Mononuclear cell (primary cell): ENCODE measurements at regions not wholly inside any gene's neighbourhood (a gene's known extent, or its start where the extent isn't known, plus 50 kb on each side); places are given as distances from the start of the nearest gene placed in this dataset.
"Not testable (repeated sequence)": the region's sequence is repeated elsewhere in the genome, so short reads cannot be mapped to it uniquely, and the experiment has no call there.

ENCODE experiments used
- H3K27me3 ChIP-seq: 2 replicates; pipeline ENCODE4 v1.6.0; 2011; ENCODE audit warnings: low read length, control low read depth; ENCODE audit not compliant: insufficient read depth
- H3K4me1 ChIP-seq: 2 replicates; pipeline ENCODE4 v1.5.1; 2011; ENCODE audit warnings: mild to moderate bottlenecking, low read length, control low read depth; ENCODE audit not compliant: insufficient read depth
- H3K4me3 ChIP-seq: 2 replicates; pipeline ENCODE4 v1.5.1; 2011; ENCODE audit warnings: mild to moderate bottlenecking, low read length, moderate library complexity
- H3K9me3 ChIP-seq: 2 replicates; pipeline ENCODE4 v1.5.1; 2011; ENCODE audit warnings: low read depth, mild to moderate bottlenecking, control low read depth, low read length

- not testable (repeated sequence) for H3K27me3 ChIP-seq, H3K9me3 ChIP-seq, H3K4me3 ChIP-seq, H3K4me1 ChIP-seq
Measured at GRCh38 chr21:23806966-23807548, 1800.2 kb downstream of the MRPL39 start.

DNA sequence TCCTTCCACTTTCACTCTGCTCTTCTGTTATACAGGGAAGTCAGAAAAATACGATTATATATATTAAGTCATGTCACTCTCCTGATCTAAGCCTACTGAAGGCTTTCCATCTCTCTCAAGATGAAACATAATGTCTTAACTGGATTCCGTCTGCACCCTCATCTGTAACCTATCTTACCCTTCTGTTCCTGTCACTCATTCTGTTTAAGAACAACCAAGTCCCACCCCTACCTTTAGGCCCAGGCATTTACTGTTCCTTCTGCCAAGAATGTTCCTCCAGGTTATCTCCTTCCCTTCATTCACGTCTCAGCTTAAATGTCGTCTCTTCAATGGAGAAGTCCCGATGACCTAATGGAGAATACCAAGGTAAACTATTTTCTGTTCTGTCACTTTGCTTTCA lies 1802.4 kb downstream of the MRPL39 start:
- no peak overlapping the region for H3K4me3 ChIP-seq
- H3K4me1 ChIP-seq, result no peaks in the 10 kb centered on the region
- no peaks in the 10 kb centered on the region for H3K9me3 ChIP-seq
- no peaks in the 10 kb centered on the region for H3K27me3 ChIP-seq

DNA sequence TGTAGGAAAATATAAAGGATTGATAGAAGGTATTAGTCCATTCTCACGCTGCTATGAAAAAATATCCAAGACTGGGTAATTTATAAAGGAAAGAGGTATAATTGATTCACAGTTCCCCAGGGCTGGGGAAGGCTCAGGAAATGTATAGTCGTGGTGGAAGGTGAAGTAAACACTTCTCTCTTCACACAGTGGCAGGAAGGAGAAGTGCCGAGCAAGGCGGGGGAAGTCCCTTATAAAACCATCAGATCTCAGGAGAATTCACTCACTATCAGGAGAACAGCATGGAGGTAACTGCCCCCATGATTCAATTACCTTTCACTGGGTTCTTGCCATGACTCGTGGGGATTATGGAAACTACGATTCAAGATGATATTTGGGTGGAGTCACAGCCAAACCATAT lies 1806.0 kb downstream of the MRPL39 start:
- Histone ChIP-seq H3K27me3 (no peaks in the 10 kb centered on the region), H3K4me3 (no peak overlapping the region), H3K9me3 (no peaks in the 10 kb centered on the region), H3K4me1 (no peaks in the 10 kb centered on the region)

DNA sequence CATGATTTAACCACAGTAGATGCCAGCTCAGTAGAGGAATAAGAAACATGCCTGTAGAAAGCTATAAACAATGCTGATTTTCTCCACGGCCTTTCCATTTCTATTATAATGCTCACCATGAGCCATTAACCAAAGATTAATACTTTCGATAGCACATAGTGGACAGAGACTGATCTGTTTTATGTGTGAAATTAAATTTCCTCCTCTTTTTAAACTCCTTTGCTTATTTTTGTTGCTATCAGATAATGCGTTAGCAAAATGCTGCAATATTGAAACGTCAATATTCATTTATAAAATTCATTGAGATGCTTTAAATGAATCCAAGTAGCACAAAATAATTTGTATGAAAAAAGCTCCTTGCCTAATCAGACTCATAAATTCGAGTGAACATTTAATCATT lies 1807.9 kb downstream of the MRPL39 start:
- Histone ChIP-seq H3K4me1 (no peaks in the 10 kb centered on the region), H3K27me3 (no peaks in the 10 kb centered on the region), H3K9me3 (no peaks in the 10 kb centered on the region), H3K4me3 (no peak overlapping the region)

DNA sequence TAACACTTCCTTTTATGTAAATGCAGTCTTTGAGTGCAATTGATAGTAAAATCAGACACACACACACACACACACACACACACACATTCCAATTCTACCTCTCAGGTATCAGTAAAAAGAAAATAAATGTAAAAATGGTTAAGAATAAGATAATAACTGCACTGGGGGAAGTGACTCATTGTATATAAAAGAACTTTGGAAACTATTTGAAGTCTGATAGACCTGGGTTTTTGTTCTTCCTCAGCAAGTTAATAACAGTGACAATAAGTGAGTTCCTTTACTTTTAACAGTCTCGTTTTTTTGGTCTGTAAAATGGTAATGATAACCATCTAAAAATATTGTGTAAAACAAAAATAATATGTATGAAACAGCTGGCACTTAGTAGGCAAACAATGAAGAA lies 1815.0 kb downstream of the MRPL39 start:
- Histone ChIP-seq H3K4me3 (no peak overlapping the region), H3K4me1 (no peaks in the 10 kb centered on the region), H3K27me3 (no peaks in the 10 kb centered on the region), H3K9me3 (no peaks in the 10 kb centered on the region)

GRCh38 chr21:23789864-23790263 lies 1817.4 kb downstream of the MRPL39 start:
- Histone ChIP-seq H3K4me1 (no peaks in the 10 kb centered on the region), H3K4me3 (no peak overlapping the region), H3K9me3 (no peaks in the 10 kb centered on the region), H3K27me3 (no peaks in the 10 kb centered on the region)

DNA sequence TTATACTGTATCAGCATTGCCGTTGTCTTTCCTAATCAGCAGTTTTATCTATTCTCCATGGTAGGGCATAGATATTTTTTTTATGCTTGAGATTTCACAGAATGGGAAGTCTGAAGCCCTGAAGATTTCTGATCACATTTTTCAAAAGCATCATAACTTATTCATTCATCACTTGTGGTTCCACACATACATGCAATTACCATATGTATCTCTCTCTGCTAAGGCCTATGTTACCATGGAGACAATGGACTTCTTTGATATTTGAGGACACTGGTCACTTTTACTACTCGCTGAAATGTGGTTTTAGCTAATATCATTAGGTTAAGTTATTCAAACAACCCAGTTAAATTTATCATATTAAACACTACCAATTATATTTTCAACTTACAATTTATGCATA lies 1827.0 kb downstream of the MRPL39 start:
- Histone ChIP-seq H3K4me1 (no peaks in the 10 kb centered on the region), H3K9me3 (no peaks in the 10 kb centered on the region), H3K4me3 (no peak overlapping the region), H3K27me3 (no peaks in the 10 kb centered on the region)

- no peak overlapping the region for H3K4me3 ChIP-seq
- H3K27me3 ChIP-seq, result no peaks in the 10 kb centered on the region
- H3K4me1 ChIP-seq, result no peaks in the 10 kb centered on the region
- H3K9me3 ChIP-seq, result no peaks in the 10 kb centered on the region
Measured at GRCh38 chr21:23743821-23744220, 1863.5 kb downstream of the MRPL39 start.

- no peaks in the 10 kb centered on the region for H3K4me1 ChIP-seq
- H3K9me3 ChIP-seq, result no peaks in the 10 kb centered on the region
- no peaks in the 10 kb centered on the region for H3K27me3 ChIP-seq
- H3K4me3 ChIP-seq, result no peak overlapping the region
Measured at GRCh38 chr21:23740463-23740862, 1866.8 kb downstream of the MRPL39 start.

DNA sequence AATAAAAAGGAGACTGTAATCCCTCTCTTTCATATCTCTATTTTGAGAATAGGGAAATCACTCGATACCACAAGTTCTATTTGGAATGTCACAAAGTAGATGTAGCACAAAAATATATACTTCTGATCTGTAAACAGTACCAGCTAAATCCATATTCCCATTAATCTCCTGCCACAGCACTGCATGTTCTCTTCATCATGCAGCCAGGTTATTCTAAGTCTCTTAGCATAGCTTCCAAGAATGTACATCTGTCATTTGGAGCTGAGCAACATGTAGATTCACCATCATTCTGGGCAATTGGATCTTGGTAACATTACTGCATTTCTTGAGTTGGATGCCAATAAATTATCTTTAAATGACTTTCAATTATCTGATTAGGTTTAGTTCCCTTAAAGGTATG lies 1874.5 kb downstream of the MRPL39 start:
- Histone ChIP-seq H3K4me1 (no peaks in the 10 kb centered on the region), H3K9me3 (no peaks in the 10 kb centered on the region), H3K27me3 (no peaks in the 10 kb centered on the region), H3K4me3 (no peak overlapping the region)

DNA sequence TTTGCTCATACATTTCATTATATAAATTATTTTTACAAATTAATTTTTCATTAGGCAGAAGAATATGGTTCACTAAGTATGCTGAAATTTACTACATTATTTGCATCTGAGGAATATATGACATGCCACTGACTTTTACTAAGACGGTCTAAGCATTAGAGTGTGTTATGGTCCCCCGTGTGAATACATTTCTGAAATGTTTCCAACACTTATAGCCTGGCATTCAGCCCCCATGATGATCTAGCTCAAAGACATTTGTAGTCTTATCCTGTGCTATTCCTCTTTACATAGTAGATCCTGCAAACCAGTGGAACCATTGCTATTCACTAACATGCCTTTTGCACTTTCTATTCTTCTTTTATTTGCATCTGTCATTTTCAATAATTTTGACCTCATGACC lies 1878.0 kb downstream of the MRPL39 start:
- H3K27me3 ChIP-seq, result no peaks in the 10 kb centered on the region
- no peaks in the 10 kb centered on the region for H3K4me1 ChIP-seq
- H3K9me3 ChIP-seq, result no peaks in the 10 kb centered on the region
- H3K4me3 ChIP-seq, result no peak overlapping the region

DNA sequence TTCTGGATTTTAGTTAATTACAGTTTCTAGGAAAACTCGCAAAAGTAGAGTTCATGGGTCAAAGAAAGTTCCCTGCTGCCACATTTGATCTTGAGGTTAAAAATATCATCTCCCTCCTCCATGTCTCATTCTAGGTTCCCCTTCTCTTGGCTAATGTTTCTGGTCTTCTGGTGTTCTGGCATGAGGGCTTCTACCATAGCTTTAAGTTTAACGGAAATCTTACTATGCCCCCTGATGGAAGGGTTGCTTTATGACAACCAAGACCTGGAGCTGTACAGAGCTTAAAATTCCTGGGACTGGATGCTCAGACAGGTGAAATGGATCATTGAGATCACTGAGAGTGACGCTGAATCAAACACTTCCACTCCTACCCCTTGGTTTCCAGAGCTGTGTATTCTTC lies 1881.7 kb downstream of the MRPL39 start:
- H3K4me3 ChIP-seq, result no peak overlapping the region
- H3K9me3 ChIP-seq, result no peaks in the 10 kb centered on the region
- H3K4me1 ChIP-seq, result no peaks in the 10 kb centered on the region
- H3K27me3 ChIP-seq, result no peaks in the 10 kb centered on the region

DNA sequence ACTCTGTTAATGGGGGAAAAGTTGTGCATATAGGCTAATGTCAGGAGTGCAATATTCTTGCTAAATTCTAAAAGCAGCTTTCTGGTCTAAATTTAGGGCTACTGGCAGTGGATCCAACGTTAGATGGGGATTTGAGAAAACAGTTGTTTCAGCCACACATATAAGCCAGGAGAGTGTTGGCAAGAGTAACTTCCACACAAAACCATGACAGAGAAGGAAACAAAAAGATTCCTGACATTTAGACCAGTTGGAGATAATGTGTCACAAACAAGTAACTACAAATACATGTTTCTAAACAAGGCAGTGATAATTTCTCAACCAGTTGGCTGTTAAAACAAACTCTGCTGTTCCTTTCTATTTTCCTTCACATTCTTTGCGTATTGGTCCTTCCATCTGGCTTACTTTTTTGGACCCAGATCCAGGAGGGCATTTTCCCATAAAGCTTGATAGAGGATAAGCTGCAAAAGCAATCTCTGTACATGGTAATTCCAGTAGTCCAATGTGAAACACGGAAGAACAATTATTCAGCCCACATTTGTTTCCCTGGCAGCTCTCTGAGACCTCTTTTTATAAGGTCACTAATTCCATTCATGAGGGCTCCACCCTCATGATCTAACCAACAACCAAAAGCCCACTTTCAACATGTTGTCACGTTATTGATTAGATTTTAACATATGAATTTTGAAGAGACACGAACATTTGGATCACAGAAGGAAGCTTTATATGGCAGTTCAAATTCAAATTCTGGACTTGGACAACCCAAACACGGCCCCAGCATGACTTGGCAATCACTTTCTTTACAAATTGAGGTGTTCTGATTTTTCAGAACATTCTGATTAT lies 1888.6 kb downstream of the MRPL39 start:
- Histone ChIP-seq H3K4me1 (no peaks in the 10 kb centered on the region), H3K27me3 (no peaks in the 10 kb centered on the region), H3K9me3 (no peaks in the 10 kb centered on the region), H3K4me3 (no peak overlapping the region)

GRCh38 chr21:23712166-23712565 lies 1895.1 kb downstream of the MRPL39 start:
- Histone ChIP-seq H3K4me3 (no peak overlapping the region), H3K9me3 (no peaks in the 10 kb centered on the region), H3K4me1 (no peaks in the 10 kb centered on the region), H3K27me3 (no peaks in the 10 kb centered on the region)

DNA sequence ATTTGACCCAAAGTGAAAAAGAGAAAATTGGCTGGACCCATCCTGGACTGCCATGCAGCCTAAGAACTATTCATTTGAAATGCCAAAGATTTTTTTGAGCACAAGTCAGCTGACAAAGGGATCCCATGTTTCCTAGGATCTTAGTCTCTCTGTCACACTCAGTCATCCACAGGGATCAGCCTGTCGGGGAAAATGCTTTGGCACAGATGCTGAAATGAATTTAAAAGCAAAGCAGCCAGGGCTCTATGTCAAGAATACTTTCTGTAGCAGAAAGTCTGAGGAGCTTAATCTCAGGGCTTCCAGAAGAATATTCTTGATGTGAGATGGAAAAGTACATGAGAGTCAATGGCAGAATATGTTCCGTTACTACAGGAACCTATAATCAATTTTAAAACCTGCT lies 1900.8 kb downstream of the MRPL39 start:
- H3K4me1 ChIP-seq, result no peaks in the 10 kb centered on the region
- H3K27me3 ChIP-seq, result no peaks in the 10 kb centered on the region
- H3K9me3 ChIP-seq, result no peaks in the 10 kb centered on the region
- H3K4me3 ChIP-seq, result no peak overlapping the region

- H3K4me3 ChIP-seq, result no peak overlapping the region
- no peaks in the 10 kb centered on the region for H3K4me1 ChIP-seq
- no peaks in the 10 kb centered on the region for H3K9me3 ChIP-seq
- no peaks in the 10 kb centered on the region for H3K27me3 ChIP-seq
Measured at GRCh38 chr21:23699402-23699801, 1907.9 kb downstream of the MRPL39 start.
